Rectal smooth muscle tissue (tissue), 1 donor: ENCODE measurements at regions not wholly inside any gene's neighbourhood (a gene's known extent, or its start where the extent isn't known, plus 50 kb on each side); places are given as distances from the start of the nearest gene placed in this dataset.

Experiments used
- H3K27ac ChIP-seq: one replicate; pipeline ENCODE4 v1.7.0; 2013; ENCODE audit warnings: low read depth, low read length, inconsistent platforms
- H3K27me3 ChIP-seq: one replicate; pipeline ENCODE4 v1.7.0; 2013; ENCODE audit warnings: low read length; ENCODE audit not compliant: control insufficient read depth, insufficient read depth
- H3K36me3 ChIP-seq: one replicate; pipeline ENCODE4 v1.7.0; 2013; ENCODE audit warnings: low read length; ENCODE audit not compliant: control insufficient read depth, insufficient read depth
- H3K4me1 ChIP-seq: one replicate; pipeline ENCODE4 v1.7.0; 2013; ENCODE audit warnings: low read length; ENCODE audit not compliant: control insufficient read depth, insufficient read depth
- H3K4me3 ChIP-seq: one replicate; pipeline ENCODE4 v1.7.0; 2013; ENCODE audit warnings: low read length
- H3K9ac ChIP-seq: one replicate; pipeline ENCODE4 v1.7.0; 2013; ENCODE audit warnings: low read length

- H3K4me3 ChIP-seq: no peak overlapping the region
- no peak overlapping the region for H3K27ac ChIP-seq
- no peak overlapping the region for H3K9ac ChIP-seq
- H3K4me1 ChIP-seq: no peaks in the 10 kb centered on the region
- H3K36me3 ChIP-seq: no peaks in the 10 kb centered on the region
- no peaks in the 10 kb centered on the region for H3K27me3 ChIP-seq
These were observed 602.2 kb downstream of the XIRP2 start for GRCh38 chr2:167490455-167490854.

GRCh38 chr2:167489325-167489724, 601.0 kb downstream of the XIRP2 start:
- H3K36me3 ChIP-seq: no peaks in the 10 kb centered on the region
- H3K9ac ChIP-seq: no peak overlapping the region
- no peaks in the 10 kb centered on the region for H3K4me1 ChIP-seq
- H3K27ac ChIP-seq: no peak overlapping the region
- no peak overlapping the region for H3K4me3 ChIP-seq
- H3K27me3 ChIP-seq: no peaks in the 10 kb centered on the region

- Histone ChIP-seq H3K4me1 (no peaks in the 10 kb centered on the region), H3K36me3 (no peaks in the 10 kb centered on the region), H3K27me3 (no peaks in the 10 kb centered on the region), H3K9ac (no peak overlapping the region), H3K27ac (no peak overlapping the region), H3K4me3 (no peak overlapping the region)
These were observed 599.4 kb downstream of the XIRP2 start for GRCh38 chr2:167487728-167488127.

- Histone ChIP-seq H3K4me1 (no peaks in the 10 kb centered on the region), H3K36me3 (no peaks in the 10 kb centered on the region), H3K27ac (no peak overlapping the region), H3K27me3 (no peaks in the 10 kb centered on the region), H3K4me3 (no peak overlapping the region), H3K9ac (no peak overlapping the region)
These were observed 596.6 kb downstream of the XIRP2 start for GRCh38 chr2:167484875-167485274.

GRCh38 chr2:167480986-167481309, 592.7 kb downstream of the XIRP2 start:
- H3K4me1 ChIP-seq: no peaks in the 10 kb centered on the region

GRCh38 chr2:167480232-167480985, 592.1 kb downstream of the XIRP2 start:
- Histone ChIP-seq H3K9ac (no peak overlapping the region), H3K4me3 (no peak overlapping the region), H3K27me3 (no peaks in the 10 kb centered on the region), H3K36me3 (no peaks in the 10 kb centered on the region), H3K4me1 (no peaks in the 10 kb centered on the region), H3K27ac (no peak overlapping the region)

More at GRCh38 chr2:167480986-167481309, 592.7 kb downstream of the XIRP2 start:
- no peaks in the 10 kb centered on the region for H3K36me3 ChIP-seq
- no peak overlapping the region for H3K9ac ChIP-seq
- H3K27me3 ChIP-seq: no peaks in the 10 kb centered on the region
- H3K4me3 ChIP-seq: no peak overlapping the region
- no peak overlapping the region for H3K27ac ChIP-seq

- Histone ChIP-seq H3K27ac (no peak overlapping the region), H3K27me3 (no peaks in the 10 kb centered on the region), H3K36me3 (no peaks in the 10 kb centered on the region), H3K4me1 (no peaks in the 10 kb centered on the region), H3K9ac (no peak overlapping the region), H3K4me3 (no peak overlapping the region)
These were observed 589.9 kb downstream of the XIRP2 start for GRCh38 chr2:167478196-167478595.

GRCh38 chr2:167475791-167476190, 587.5 kb downstream of the XIRP2 start:
- Histone ChIP-seq H3K27ac (no peak overlapping the region), H3K4me3 (no peak overlapping the region), H3K36me3 (no peaks in the 10 kb centered on the region), H3K4me1 (no peaks in the 10 kb centered on the region), H3K9ac (no peak overlapping the region), H3K27me3 (no peaks in the 10 kb centered on the region)

GRCh38 chr2:167471734-167472133, 583.5 kb downstream of the XIRP2 start:
- Histone ChIP-seq H3K27me3 (no peaks in the 10 kb centered on the region), H3K4me1 (no peaks in the 10 kb centered on the region), H3K4me3 (no peak overlapping the region), H3K27ac (no peak overlapping the region), H3K9ac (no peak overlapping the region), H3K36me3 (no peaks in the 10 kb centered on the region)

GRCh38 chr2:167471332-167471731, 583.1 kb downstream of the XIRP2 start:
- Histone ChIP-seq H3K36me3 (no peaks in the 10 kb centered on the region), H3K27ac (no peak overlapping the region), H3K4me3 (no peak overlapping the region), H3K27me3 (no peaks in the 10 kb centered on the region), H3K4me1 (no peaks in the 10 kb centered on the region), H3K9ac (no peak overlapping the region)

GRCh38 chr2:167462379-167462778, 574.1 kb downstream of the XIRP2 start:
- no peaks in the 10 kb centered on the region for H3K27me3 ChIP-seq
- H3K4me3 ChIP-seq: no peak overlapping the region
- no peak overlapping the region for H3K9ac ChIP-seq
- H3K36me3 ChIP-seq: no peaks in the 10 kb centered on the region
- no peak overlapping the region for H3K27ac ChIP-seq
- no peaks in the 10 kb centered on the region for H3K4me1 ChIP-seq

- Histone ChIP-seq H3K4me3 (no peak overlapping the region), H3K27ac (no peak overlapping the region), H3K27me3 (no peaks in the 10 kb centered on the region), H3K36me3 (no peaks in the 10 kb centered on the region), H3K4me1 (no peaks in the 10 kb centered on the region), H3K9ac (no peak overlapping the region)
These were observed 565.8 kb downstream of the XIRP2 start for GRCh38 chr2:167454036-167454435.

- no peak overlapping the region for H3K27ac ChIP-seq
- H3K4me3 ChIP-seq: no peak overlapping the region
- no peaks in the 10 kb centered on the region for H3K36me3 ChIP-seq
- H3K9ac ChIP-seq: no peak overlapping the region
- H3K4me1 ChIP-seq: no peaks in the 10 kb centered on the region
- H3K27me3 ChIP-seq: no peaks in the 10 kb centered on the region
These were observed 563.4 kb downstream of the XIRP2 start for GRCh38 chr2:167451496-167452289.
